ENCODE measurements at regions not wholly inside any gene's neighbourhood (a gene's known extent, or its start where the extent isn't known, plus 50 kb on each side); places are given as distances from the start of the nearest gene placed in this dataset.

DNA sequence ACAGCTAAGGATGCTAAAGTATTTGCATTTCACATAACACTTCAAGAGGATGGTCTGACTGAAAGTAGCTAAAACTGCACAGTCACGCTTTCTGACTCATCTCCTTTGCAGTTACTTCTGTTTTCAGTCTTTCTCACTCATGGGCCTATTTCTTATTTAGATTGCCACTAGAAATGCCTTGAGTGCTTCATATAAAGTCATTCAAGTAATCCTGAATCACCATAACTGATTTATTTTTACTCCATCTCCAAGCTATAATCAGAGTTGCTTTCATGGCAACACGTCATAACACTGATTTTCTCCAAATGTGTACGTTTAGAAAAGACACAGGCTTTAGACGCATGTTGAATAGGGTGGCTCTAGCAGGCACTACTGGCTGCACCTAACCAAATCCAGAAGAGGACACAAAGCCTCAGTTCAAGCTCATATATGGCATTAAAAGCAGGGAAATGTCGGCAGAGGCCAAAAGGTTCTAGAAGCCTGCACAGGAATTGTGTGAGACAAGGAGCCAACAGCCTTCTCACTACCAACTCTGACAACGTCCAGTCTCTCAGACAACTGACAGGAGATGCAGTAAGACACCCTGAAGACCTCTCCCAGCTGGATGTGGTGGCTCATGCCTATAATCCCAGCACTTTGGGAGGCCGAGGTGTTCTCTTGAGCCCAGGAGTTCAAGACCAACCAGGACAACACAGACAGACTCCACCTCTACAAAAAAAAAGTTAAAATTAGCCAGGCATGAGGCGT lies 64.1 kb upstream of the BEND6 start:
- H3K9ac ChIP-seq (ENCODE audit: insufficient read length, low read depth): no peak overlapping the region
- DNase-seq (ENCODE audit: low read depth, low spot score): no peak
- no peak overlapping the region for H3K4me3 ChIP-seq (ENCODE audit: insufficient read length, low read depth)

GRCh38 chr6:56890066-56890465 lies 64.8 kb upstream of the BEND6 start:
- H3K4me1 ChIP-seq (ENCODE audit: insufficient read depth, insufficient read length): no peaks in the 10 kb centered on the region
- peaks cover 4% of the 10 kb centered on the region for H3K36me3 ChIP-seq (ENCODE audit: insufficient read depth, insufficient read length, low read length)
- no peaks in the 10 kb centered on the region for H3K9me3 ChIP-seq (ENCODE audit: insufficient read depth, low read length)
- TF ChIP-seq YY1 (IDR thresholded peaks at IDR 0.05; ENCODE audit: insufficient read depth, insufficient read length): no peak
- TF ChIP-seq ZNF274 (IDR thresholded peaks at IDR 0.05; ENCODE audit: low read depth, low read length): no peak
- no peak for TF ChIP-seq SUZ12 (IDR thresholded peaks at IDR 0.05; ENCODE audit: extremely low read depth, insufficient read depth, insufficient read length)
- H3K9ac ChIP-seq (ENCODE audit: insufficient read length, low read depth): no peak overlapping the region
- DNase-seq (ENCODE audit: low read depth, low spot score): no peak
- no peak overlapping the region for H3K4me3 ChIP-seq (ENCODE audit: insufficient read length, low read depth)
- no peaks in the 10 kb centered on the region for H3K27me3 ChIP-seq (ENCODE audit: insufficient read depth, insufficient read length)

More for the DNA sequence above, 64.1 kb upstream of the BEND6 start:
- H3K36me3 ChIP-seq (ENCODE audit: insufficient read depth, insufficient read length, low read length): no peaks in the 10 kb centered on the region
- TF ChIP-seq YY1 (IDR thresholded peaks at IDR 0.05; ENCODE audit: insufficient read depth, insufficient read length): no peak
- TF ChIP-seq ZNF274 (IDR thresholded peaks at IDR 0.05; ENCODE audit: low read depth, low read length): no peak
- no peak for TF ChIP-seq SUZ12 (IDR thresholded peaks at IDR 0.05; ENCODE audit: extremely low read depth, insufficient read depth, insufficient read length)
- H3K9me3 ChIP-seq (ENCODE audit: insufficient read depth, low read length): no peaks in the 10 kb centered on the region
- H3K27me3 ChIP-seq (ENCODE audit: insufficient read depth, insufficient read length): no peaks in the 10 kb centered on the region
- H3K4me1 ChIP-seq (ENCODE audit: insufficient read depth, insufficient read length): no peaks in the 10 kb centered on the region

DNA sequence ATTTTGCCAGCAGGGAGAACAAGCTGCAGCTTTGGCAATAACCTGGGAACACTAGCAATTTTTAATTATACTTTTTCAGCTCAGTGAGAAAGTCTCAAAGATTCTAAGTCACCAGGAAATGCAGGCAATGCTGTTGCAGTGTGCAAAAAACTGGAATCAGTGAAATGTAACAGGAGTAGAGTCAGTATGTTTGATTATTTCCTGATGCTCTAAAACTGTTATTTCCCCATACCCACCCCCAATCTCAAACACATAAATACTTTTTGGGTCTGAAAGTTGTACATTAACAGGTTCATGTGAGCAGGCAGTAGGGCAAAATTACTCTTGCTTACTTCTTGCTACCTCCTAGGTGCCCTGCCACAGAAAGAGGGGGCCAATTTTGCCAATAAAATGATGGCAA lies 65.4 kb upstream of the BEND6 start:
- no peak overlapping the region for H3K4me3 ChIP-seq (ENCODE audit: insufficient read length, low read depth)

GRCh38 chr6:56888687-56889086 lies 66.2 kb upstream of the BEND6 start:
- no peaks in the 10 kb centered on the region for H3K9me3 ChIP-seq (ENCODE audit: insufficient read depth, low read length)
- no peaks in the 10 kb centered on the region for H3K4me1 ChIP-seq (ENCODE audit: insufficient read depth, insufficient read length)
- H3K27me3 ChIP-seq (ENCODE audit: insufficient read depth, insufficient read length): no peaks in the 10 kb centered on the region
- H3K36me3 ChIP-seq (ENCODE audit: insufficient read depth, insufficient read length, low read length): peaks cover 4% of the 10 kb centered on the region
- no peak for DNase-seq (ENCODE audit: low read depth, low spot score)
- no peak overlapping the region for H3K4me3 ChIP-seq (ENCODE audit: insufficient read length, low read depth)
- no peak overlapping the region for H3K9ac ChIP-seq (ENCODE audit: insufficient read length, low read depth)
- TF ChIP-seq YY1 (IDR thresholded peaks at IDR 0.05; ENCODE audit: insufficient read depth, insufficient read length) (no peak), SUZ12 (IDR thresholded peaks at IDR 0.05; ENCODE audit: extremely low read depth, insufficient read depth, insufficient read length) (no peak), ZNF274 (IDR thresholded peaks at IDR 0.05; ENCODE audit: low read depth, low read length) (no peak)

More for the DNA sequence above, 65.4 kb upstream of the BEND6 start:
- Histone ChIP-seq H3K36me3 (ENCODE audit: insufficient read depth, insufficient read length, low read length) (peaks cover 4% of the 10 kb centered on the region), H3K27me3 (ENCODE audit: insufficient read depth, insufficient read length) (no peaks in the 10 kb centered on the region), H3K4me1 (ENCODE audit: insufficient read depth, insufficient read length) (no peaks in the 10 kb centered on the region), H3K9me3 (ENCODE audit: insufficient read depth, low read length) (no peaks in the 10 kb centered on the region), H3K9ac (ENCODE audit: insufficient read length, low read depth) (no peak overlapping the region)
- no peak for DNase-seq (ENCODE audit: low read depth, low spot score)
- TF ChIP-seq SUZ12 (IDR thresholded peaks at IDR 0.05; ENCODE audit: extremely low read depth, insufficient read depth, insufficient read length) (no peak), ZNF274 (IDR thresholded peaks at IDR 0.05; ENCODE audit: low read depth, low read length) (no peak), YY1 (IDR thresholded peaks at IDR 0.05; ENCODE audit: insufficient read depth, insufficient read length) (no peak)

GRCh38 chr6:56887086-56887485 lies 67.8 kb upstream of the BEND6 start:
- Histone ChIP-seq H3K4me1 (ENCODE audit: insufficient read depth, insufficient read length) (no peaks in the 10 kb centered on the region), H3K36me3 (ENCODE audit: insufficient read depth, insufficient read length, low read length) (peaks cover 4% of the 10 kb centered on the region), H3K9me3 (ENCODE audit: insufficient read depth, low read length) (no peaks in the 10 kb centered on the region), H3K9ac (ENCODE audit: insufficient read length, low read depth) (no peak overlapping the region), H3K4me3 (ENCODE audit: insufficient read length, low read depth) (no peak overlapping the region), H3K27me3 (ENCODE audit: insufficient read depth, insufficient read length) (no peaks in the 10 kb centered on the region)
- no peak for TF ChIP-seq ZNF274 (IDR thresholded peaks at IDR 0.05; ENCODE audit: low read depth, low read length)
- no peak for TF ChIP-seq YY1 (IDR thresholded peaks at IDR 0.05; ENCODE audit: insufficient read depth, insufficient read length)
- TF ChIP-seq SUZ12 (IDR thresholded peaks at IDR 0.05; ENCODE audit: extremely low read depth, insufficient read depth, insufficient read length): no peak
- DNase-seq (ENCODE audit: low read depth, low spot score): no peak

- Histone ChIP-seq H3K9ac (ENCODE audit: insufficient read length, low read depth) (no peak overlapping the region), H3K4me3 (ENCODE audit: insufficient read length, low read depth) (no peak overlapping the region), H3K27me3 (ENCODE audit: insufficient read depth, insufficient read length) (no peaks in the 10 kb centered on the region), H3K9me3 (ENCODE audit: insufficient read depth, low read length) (no peaks in the 10 kb centered on the region), H3K4me1 (ENCODE audit: insufficient read depth, insufficient read length) (no peaks in the 10 kb centered on the region), H3K36me3 (ENCODE audit: insufficient read depth, insufficient read length, low read length) (no peaks in the 10 kb centered on the region)
- no peak for DNase-seq (ENCODE audit: low read depth, low spot score)
- TF ChIP-seq SUZ12 (IDR thresholded peaks at IDR 0.05; ENCODE audit: extremely low read depth, insufficient read depth, insufficient read length) (no peak), ZNF274 (IDR thresholded peaks at IDR 0.05; ENCODE audit: low read depth, low read length) (no peak), YY1 (IDR thresholded peaks at IDR 0.05; ENCODE audit: insufficient read depth, insufficient read length) (no peak)
Measured at GRCh38 chr6:56877922-56878321, 77.0 kb upstream of the BEND6 start.

GRCh38 chr6:56875961-56876360 lies 78.9 kb upstream of the BEND6 start:
- H3K27me3 ChIP-seq (ENCODE audit: insufficient read depth, insufficient read length): no peaks in the 10 kb centered on the region
- no peak for DNase-seq (ENCODE audit: low read depth, low spot score)
- TF ChIP-seq SUZ12 (IDR thresholded peaks at IDR 0.05; ENCODE audit: extremely low read depth, insufficient read depth, insufficient read length) (no peak), YY1 (IDR thresholded peaks at IDR 0.05; ENCODE audit: insufficient read depth, insufficient read length) (no peak), ZNF274 (IDR thresholded peaks at IDR 0.05; ENCODE audit: low read depth, low read length) (no peak)
- no peaks in the 10 kb centered on the region for H3K9me3 ChIP-seq (ENCODE audit: insufficient read depth, low read length)
- H3K36me3 ChIP-seq (ENCODE audit: insufficient read depth, insufficient read length, low read length): no peaks in the 10 kb centered on the region
- H3K4me3 ChIP-seq (ENCODE audit: insufficient read length, low read depth): no peak overlapping the region
- no peaks in the 10 kb centered on the region for H3K4me1 ChIP-seq (ENCODE audit: insufficient read depth, insufficient read length)
- no peak overlapping the region for H3K9ac ChIP-seq (ENCODE audit: insufficient read length, low read depth)

Measured in NT2/D1 (cell line).